Right forelimb (tissue), 1 donor: ENCODE measurements at regions not wholly inside any gene's neighbourhood (a gene's known extent, or its start where the extent isn't known, plus 50 kb on each side); places are given as distances from the start of the nearest gene placed in this dataset.
"Not testable (repeated sequence)": the region's sequence is repeated elsewhere in the genome, so short reads cannot be mapped to it uniquely, and the experiment has no call there.

ENCODE experiments used
- DNase-seq: peaks from one replicate; pipeline ENCODE4 v3.0.0-alpha.2; 2018

DNA sequence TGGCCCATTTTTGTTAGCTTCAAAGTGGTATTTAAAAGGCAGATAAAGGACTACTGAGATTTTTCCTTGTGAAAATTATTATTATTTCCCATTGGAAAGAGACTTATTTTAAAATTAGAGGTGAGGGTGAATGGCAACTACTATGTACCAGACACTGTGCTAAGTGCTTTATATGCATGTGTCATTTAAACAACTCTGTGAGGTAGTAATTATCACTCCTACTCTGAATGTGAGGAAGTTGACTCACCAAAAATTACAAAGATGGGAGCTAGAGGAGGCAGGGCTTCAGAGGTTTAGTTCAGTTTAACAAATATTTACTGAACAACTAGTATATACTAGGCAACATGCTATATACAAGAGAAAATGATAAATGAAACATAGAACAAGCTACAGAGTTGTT, 78.2 kb downstream of the MSL3 start:
- DNase-seq: no peak

- DNase-seq: no peak
These were observed 79.4 kb downstream of the MSL3 start for GRCh38 chrX:11837437-11837836.

DNA sequence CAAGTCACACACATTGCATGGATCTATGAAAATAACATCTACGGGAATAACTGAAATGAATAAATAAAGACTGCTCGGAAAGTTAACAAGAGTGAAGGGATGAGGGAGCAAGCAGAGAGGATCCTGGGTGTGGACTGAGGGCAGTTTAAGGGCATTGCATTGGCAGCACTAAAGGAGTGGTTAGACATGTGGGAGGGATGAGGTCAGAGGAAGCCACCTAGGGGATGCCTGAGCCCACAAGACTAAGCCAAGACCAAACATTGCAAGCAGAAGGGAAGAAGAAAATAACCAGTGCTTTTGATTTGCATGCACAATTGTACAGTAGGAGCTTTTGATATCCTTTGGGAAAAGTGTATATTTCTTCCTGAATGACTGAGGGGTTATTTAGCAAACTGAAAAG, 106.1 kb downstream of the MSL3 start:
- DNase-seq: no peak

- no peak for DNase-seq
These were observed 109.7 kb downstream of the MSL3 start for GRCh38 chrX:11867610-11868345.

DNA sequence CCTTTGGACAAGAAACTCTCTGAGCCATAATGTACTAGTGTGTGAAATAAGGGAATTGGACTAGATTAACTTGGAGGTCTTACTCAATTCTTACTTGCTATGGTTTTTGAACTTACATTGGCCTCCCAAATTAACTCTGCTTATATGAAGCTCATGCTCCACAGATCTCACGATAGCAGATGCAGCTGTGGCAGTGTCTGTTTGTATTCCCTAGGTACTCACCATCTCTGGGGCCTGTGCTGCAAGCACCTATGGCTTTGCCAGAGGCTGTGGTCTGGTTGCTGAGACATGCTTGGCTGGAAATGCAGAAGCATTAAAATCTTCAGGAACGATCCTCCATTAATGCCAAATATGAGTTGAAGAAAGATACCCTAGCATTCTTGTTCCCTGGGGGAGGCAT, 112.8 kb downstream of the MSL3 start:
- DNase-seq: no peak

- DNase-seq: no peak
These were observed 123.6 kb downstream of the MSL3 start for GRCh38 chrX:11881485-11882170.

DNA sequence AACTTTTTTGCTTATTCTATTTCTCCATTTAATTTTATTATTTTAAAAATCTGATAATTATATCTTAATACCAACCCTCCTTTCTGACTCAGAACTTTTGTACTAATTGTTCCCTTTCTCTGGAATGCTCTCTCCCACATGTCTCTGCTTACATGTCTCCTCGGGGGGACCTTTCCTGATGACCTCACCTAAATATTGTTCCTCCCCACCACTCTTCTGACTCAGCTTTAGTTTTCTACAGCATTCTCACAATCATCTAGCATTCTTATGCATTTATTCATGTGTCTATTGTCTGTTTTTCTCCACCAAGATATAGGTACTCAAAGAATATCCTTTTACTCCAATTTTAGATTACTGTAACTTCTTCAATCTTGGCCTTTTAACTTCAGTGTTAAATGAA, 128.7 kb downstream of the MSL3 start:
- DNase-seq: no peak

DNA sequence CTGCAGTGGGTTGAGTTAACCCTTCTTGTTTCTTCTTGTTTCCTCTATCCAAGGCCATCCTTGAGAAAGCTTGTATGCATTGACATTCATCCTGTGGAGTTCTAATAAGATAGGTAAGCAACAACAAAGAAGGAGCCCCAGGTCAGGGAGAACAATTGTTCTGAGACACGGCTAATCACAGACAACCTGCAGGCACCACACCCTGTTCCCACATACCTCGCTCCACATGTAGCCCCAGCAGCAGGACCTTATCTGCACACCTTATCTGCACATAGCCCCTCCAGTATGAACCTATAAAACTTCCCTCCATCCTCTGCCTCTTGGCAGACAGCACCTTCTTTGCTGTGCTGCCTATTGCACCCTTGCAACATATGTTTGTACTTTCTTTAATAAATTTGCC, 129.1 kb downstream of the MSL3 start:
- no peak for DNase-seq

GRCh38 chrX:11888421-11888820, 130.4 kb downstream of the MSL3 start:
- no peak for DNase-seq

DNA sequence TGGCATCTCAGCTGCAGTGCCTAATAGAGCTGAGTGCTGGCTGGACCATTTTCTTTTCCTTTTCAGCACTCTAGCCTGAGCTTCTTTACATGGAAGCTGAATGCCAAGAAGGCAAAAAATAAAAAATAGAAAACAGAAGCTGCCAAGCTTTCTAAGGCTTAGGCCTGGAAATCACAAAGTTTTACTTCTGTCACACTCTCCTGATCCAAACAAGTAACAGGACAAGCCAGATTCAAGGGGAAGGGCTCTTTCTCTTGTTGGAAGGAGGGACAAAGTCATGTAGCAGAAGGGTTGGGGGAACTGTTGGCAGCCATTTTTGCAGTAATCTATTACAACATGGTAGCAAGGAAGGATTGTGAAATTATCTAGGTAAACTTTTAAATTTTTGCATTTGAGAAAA, 131.8 kb downstream of the MSL3 start:
- DNase-seq: no peak

DNA sequence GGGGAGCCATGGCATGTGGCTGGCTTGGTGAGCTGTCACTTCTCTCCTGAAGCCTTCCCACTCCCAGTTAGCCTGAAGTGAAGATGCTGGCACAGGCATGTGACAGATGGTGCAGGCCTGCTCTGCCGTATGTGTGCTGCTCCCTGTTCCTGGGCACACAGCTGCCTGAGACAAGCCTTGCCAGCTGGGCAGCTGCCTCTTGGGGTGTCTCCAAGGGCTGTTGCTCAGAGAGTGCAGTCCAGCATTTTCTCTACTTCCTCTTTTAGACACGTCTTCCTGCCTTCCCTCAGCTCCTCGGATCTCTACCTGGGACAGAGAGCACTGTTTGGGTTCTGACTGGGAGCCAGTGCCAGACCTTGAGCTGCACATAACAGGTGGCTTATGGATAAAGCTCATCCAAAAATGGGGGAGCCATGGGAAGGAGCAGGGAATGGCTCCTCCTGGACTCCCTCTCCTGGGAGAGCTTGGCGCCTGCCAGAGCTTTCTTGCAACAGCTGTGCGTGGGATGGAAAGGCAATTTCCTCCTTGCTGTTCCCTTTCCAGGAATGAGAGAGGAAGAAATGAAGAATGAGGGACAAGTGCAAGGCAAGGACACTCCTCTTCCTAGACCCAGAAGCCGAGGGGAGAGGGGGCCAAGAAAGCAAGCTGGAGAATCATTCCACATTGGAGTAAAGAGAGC, 132.9 kb downstream of the MSL3 start:
- DNase-seq: peak; percentile 48

- DNase-seq: no peak
These were observed 136.1 kb downstream of the MSL3 start for GRCh38 chrX:11893933-11894710.

GRCh38 chrX:11899091-11899490, 141.1 kb downstream of the MSL3 start:
- no peak for DNase-seq

- DNase-seq: not testable (repeated sequence)
These were observed 147.9 kb downstream of the MSL3 start for GRCh38 chrX:11905933-11906332.

GRCh38 chrX:11908371-11908770, 150.3 kb downstream of the MSL3 start:
- no peak for DNase-seq

- no peak for DNase-seq
These were observed 155.0 kb downstream of the MSL3 start for GRCh38 chrX:11913001-11913400.

DNA sequence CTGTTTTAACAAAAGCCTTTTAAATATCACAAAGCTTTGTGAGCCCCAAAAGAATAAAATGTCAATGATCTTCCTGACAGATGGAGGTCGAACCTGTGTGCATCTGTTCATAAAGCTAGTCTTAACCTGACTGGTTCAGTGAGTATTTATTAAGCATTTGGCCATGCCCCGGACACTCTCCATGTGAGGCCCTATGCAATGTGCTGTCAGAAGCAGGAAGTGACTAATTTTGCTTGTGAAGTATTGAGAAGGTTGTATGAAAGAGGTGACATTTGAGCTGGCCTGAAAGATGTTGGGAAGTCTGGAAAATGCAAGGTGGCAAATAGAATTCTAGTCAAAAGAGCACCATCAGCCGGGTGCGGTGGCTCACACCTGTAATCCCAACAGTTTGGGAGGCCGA, 171.4 kb downstream of the MSL3 start:
- no peak for DNase-seq

DNA sequence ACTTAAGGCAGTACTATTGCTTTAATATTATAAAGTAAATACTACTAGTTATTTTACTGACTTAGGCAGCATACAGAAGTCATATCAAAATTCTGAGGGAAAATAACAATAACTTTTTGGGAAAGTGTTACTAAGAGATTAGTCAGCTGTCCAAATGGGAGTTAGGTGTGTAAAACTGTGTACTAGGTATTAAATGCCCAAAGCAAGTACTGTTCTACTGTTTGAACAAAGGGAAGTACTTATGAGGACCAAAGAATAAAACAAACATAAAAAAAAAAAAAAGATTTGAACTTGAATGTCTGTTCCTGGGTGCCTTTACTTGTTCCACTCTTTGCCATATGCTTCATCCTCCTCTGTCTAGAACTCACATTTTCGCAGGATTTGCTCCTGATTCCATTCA, 174.4 kb downstream of the MSL3 start:
- DNase-seq: no peak

- DNase-seq: no peak
These were observed 176.1 kb downstream of the MSL3 start for GRCh38 chrX:11934089-11934488.

- no peak for DNase-seq
These were observed 183.5 kb downstream of the MSL3 start for GRCh38 chrX:11941571-11941970.

DNA sequence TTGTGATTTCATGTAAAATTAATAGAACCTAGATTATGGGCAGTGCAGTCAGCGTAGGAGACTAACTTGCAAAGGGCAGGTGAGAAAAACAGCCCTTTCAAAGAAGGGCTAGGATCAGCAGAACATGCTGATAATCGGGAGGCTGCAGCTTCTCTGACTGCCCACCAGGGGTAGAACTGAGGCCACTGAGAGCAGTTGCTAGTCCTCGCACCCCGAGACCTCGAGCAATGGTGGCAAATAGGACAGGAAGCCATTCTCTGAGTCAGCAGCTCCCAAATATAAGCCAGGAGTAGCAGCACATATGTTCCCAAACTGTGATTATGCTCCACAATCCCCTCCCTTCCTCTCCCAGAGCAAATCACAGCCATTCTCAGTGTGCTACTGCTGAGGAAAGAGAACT, 186.5 kb downstream of the MSL3 start:
- DNase-seq: no peak

DNA sequence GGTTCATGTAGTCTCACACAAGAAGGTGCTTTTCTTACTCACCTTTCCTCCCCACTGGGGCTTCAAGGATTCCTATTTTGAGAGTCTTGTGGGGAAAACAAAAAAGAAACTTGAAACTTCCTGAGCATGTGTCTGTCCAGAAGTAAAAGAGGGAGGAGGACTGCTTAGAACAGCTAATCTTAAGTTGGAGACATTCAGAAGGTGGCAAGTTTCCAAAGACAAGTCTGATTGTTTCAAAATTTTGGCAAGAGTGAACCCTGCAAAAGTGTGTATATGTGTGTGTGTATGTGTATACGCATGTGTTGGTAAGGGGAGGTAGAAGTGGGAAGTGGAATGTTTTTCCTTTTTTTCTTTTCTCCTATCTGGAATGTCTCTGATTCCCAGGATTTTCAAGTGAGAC, 189.0 kb upstream of the FRMPD4 start:
- DNase-seq: no peak

GRCh38 chrX:11952176-11952720, 186.0 kb upstream of the FRMPD4 start:
- DNase-seq: no peak
